ENCODE measurements at regions not wholly inside any gene's neighbourhood (a gene's known extent, or its start where the extent isn't known, plus 50 kb on each side); places are given as distances from the start of the nearest gene placed in this dataset.

DNA sequence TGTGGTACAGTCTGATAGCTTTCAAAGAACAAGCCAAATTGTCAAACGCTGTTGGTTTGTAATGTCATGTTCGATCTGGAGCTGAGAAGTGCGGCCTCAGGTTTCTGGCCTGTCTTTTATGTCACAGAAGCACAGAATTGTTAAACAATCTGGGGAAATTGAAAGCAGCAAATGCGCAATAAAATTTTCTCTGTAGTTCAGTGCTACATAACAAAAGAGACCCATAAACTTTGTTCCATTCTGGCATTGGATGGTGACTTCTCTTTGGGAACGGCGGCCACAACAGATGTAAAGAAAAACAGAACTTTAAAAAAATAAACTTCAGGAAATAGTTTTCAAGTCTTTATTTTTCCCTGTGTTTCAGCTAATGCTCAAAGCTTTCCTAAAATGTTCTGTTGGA lies 106.9 kb downstream of the PRL start:
- FAIRE-seq (no peak), DNase-seq (ENCODE audit: low read depth, low spot score) (no peak)
- no peaks in the 10 kb centered on the region for H3K27me3 ChIP-seq (ENCODE audit: control insufficient read depth, extremely low read depth, insufficient read depth, low read length)
- no peaks in the 10 kb centered on the region for H3K4me1 ChIP-seq (ENCODE audit: control insufficient read depth, extremely low read depth, insufficient read depth, low read length)
- H3K9me1 ChIP-seq (ENCODE audit: control insufficient read depth, extremely low read depth, insufficient read depth, low read length): no peaks in the 10 kb centered on the region
- H4K20me1 ChIP-seq (ENCODE audit: control insufficient read depth, extremely low read depth, insufficient read depth, low read length): no peaks in the 10 kb centered on the region
- dilution Hi-C loops (cut with MboI; ENCODE audit: extremely low pct_ligation_motif_present, low sequenced_read_pairs): no loop called here
- H3K27ac ChIP-seq (ENCODE audit: control insufficient read depth, insufficient read depth, low read length): no peak overlapping the region
- no peak for TF ChIP-seq EZH2 (IDR thresholded peaks at IDR 0.05; ENCODE audit: low read length)
- TF ChIP-seq, protein P1, sequence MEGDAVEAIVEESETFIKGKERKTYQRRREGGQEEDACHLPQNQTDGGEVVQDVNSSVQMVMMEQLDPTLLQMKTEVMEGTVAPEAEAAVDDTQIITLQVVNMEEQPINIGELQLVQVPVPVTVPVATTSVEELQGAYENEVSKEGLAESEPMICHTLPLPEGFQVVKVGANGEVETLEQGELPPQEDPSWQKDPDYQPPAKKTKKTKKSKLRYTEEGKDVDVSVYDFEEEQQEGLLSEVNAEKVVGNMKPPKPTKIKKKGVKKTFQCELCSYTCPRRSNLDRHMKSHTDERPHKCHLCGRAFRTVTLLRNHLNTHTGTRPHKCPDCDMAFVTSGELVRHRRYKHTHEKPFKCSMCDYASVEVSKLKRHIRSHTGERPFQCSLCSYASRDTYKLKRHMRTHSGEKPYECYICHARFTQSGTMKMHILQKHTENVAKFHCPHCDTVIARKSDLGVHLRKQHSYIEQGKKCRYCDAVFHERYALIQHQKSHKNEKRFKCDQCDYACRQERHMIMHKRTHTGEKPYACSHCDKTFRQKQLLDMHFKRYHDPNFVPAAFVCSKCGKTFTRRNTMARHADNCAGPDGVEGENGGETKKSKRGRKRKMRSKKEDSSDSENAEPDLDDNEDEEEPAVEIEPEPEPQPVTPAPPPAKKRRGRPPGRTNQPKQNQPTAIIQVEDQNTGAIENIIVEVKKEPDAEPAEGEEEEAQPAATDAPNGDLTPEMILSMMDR (optimal IDR thresholded peaks at IDR 0.05 in 1 of 3, IDR thresholded peaks at IDR 0.05 in 1 of 3, conservative IDR thresholded peaks at IDR 0.05 in 1 of 3; ENCODE audit: extremely low read depth in 1 of 3, insufficient read depth in 2 of 3, low read length in 3 of 3): no peak
- H3K36me3 ChIP-seq (ENCODE audit: control insufficient read depth in 2 of 2, extremely low read depth in 1 of 2, insufficient read depth in 2 of 2, low read length in 2 of 2): no peaks in the 10 kb centered on the region
- H3K4me2 ChIP-seq (ENCODE audit: control insufficient read depth, extremely low read depth, insufficient read depth, low read depth, low read length): no peak overlapping the region
- no peaks in the 10 kb centered on the region for H3K9me3 ChIP-seq (ENCODE audit: control insufficient read depth, low read depth, low read length)
- H3K4me3 ChIP-seq (ENCODE audit: control insufficient read depth in 2 of 3, extremely low read depth in 1 of 3, insufficient read depth in 2 of 3, low read depth in 1 of 3, low read length in 3 of 3): no peak overlapping the region
- no peaks in the 10 kb centered on the region for H3K79me2 ChIP-seq (ENCODE audit: control insufficient read depth, insufficient read depth, low read length)
- no peak overlapping the region for H2AFZ ChIP-seq (ENCODE audit: control insufficient read depth, low read length)
- no peak overlapping the region for H3K9ac ChIP-seq (ENCODE audit: control insufficient read depth, extremely low read depth, insufficient read depth, low read length)

DNA sequence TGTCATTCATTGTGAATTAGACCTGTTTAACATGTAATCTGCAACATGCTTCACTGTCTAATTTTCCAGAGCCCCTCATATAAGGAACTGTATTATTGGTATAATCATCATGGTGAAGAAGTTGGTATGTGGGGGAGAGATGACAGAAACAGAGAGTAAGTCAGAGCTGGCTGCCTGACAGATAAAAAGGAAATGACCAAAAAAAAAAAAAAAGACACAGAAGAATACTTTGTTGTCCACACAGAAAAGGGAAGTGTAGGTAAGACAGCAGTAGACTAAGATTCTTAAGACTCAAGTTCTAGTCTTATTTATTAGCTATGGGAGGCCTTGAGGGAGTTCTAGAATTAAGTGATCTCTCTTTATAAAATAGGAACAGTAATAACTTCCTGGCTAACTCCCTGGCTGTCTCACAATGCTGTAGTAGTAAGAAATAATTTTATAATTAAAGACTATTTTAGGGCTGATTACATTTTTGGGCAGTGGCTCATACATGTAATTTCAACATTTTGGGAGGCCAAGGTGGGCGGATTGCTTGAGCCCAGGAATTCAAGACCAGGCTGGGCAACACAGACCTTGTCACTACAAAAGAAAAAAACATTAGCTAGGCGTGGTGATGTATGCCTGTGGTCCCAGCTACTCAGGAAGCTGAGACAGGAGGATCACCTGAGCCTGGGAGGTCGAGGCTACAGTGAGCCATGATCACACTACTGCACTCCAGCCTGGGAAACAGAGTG lies 102.5 kb downstream of the PRL start:
- no peak for DNase-seq (ENCODE audit: low read depth, low spot score)
- Histone ChIP-seq H3K27me3 (ENCODE audit: control insufficient read depth, extremely low read depth, insufficient read depth, low read length) (no peaks in the 10 kb centered on the region), H3K9ac (ENCODE audit: control insufficient read depth, extremely low read depth, insufficient read depth, low read length) (no peak overlapping the region), H3K79me2 (ENCODE audit: control insufficient read depth, insufficient read depth, low read length) (no peaks in the 10 kb centered on the region), H3K4me1 (ENCODE audit: control insufficient read depth, extremely low read depth, insufficient read depth, low read length) (no peaks in the 10 kb centered on the region), H3K9me3 (ENCODE audit: control insufficient read depth, low read depth, low read length) (no peaks in the 10 kb centered on the region), H2AFZ (ENCODE audit: control insufficient read depth, low read length) (no peak overlapping the region), H4K20me1 (ENCODE audit: control insufficient read depth, extremely low read depth, insufficient read depth, low read length) (no peaks in the 10 kb centered on the region), H3K4me2 (ENCODE audit: control insufficient read depth, extremely low read depth, insufficient read depth, low read depth, low read length) (no peak overlapping the region), H3K9me1 (ENCODE audit: control insufficient read depth, extremely low read depth, insufficient read depth, low read length) (no peaks in the 10 kb centered on the region), H3K4me3 (ENCODE audit: control insufficient read depth in 2 of 3, extremely low read depth in 1 of 3, insufficient read depth in 2 of 3, low read depth in 1 of 3, low read length in 3 of 3) (no peak overlapping the region), H3K27ac (ENCODE audit: control insufficient read depth, insufficient read depth, low read length) (no peak overlapping the region), H3K36me3 (ENCODE audit: control insufficient read depth in 2 of 2, extremely low read depth in 1 of 2, insufficient read depth in 2 of 2, low read length in 2 of 2) (no peaks in the 10 kb centered on the region)
- no peak for FAIRE-seq
- dilution Hi-C loops (cut with MboI; ENCODE audit: extremely low pct_ligation_motif_present, low sequenced_read_pairs): no loop called here
- TF ChIP-seq, protein P1 (optimal IDR thresholded peaks at IDR 0.05 in 1 of 3, IDR thresholded peaks at IDR 0.05 in 1 of 3, conservative IDR thresholded peaks at IDR 0.05 in 1 of 3; ENCODE audit: extremely low read depth in 1 of 3, insufficient read depth in 2 of 3, low read length in 3 of 3): no peak

Measured in keratinocyte (primary cell).